Fibroblast of lung (primary cell): ENCODE measurements at regions not wholly inside any gene's neighbourhood (a gene's known extent, or its start where the extent isn't known, plus 50 kb on each side); places are given as distances from the start of the nearest gene placed in this dataset.

ENCODE experiments used
- DNase-seq, 2 donors: peaks; one replicate each; pipeline versions ENCODE4 v3.0.0 to v3.0.0-alpha.2; 2010; ENCODE audit warnings: low read depth in 2 of 2
- H2AFZ ChIP-seq: 2 replicates; pipeline ENCODE4 v1.5.1; 2012; ENCODE audit warnings: low read length, control low read depth, inconsistent platforms
- H3K27ac ChIP-seq: 2 replicates; pipeline ENCODE4 v1.5.1; 2011; ENCODE audit warnings: low read length, control low read depth; ENCODE audit not compliant: insufficient read depth
- H3K27me3 ChIP-seq: 2 replicates; pipeline ENCODE4 v1.5.1; 2011; ENCODE audit warnings: mild to moderate bottlenecking, low read length; ENCODE audit not compliant: control insufficient read depth, insufficient read depth
- H3K36me3 ChIP-seq: 2 replicates; pipeline ENCODE4 v1.5.1; 2011; ENCODE audit warnings: low read length; ENCODE audit not compliant: control insufficient read depth, insufficient read depth
- H3K4me1 ChIP-seq: 2 replicates; pipeline ENCODE4 v1.5.1; 2011; ENCODE audit warnings: low read length; ENCODE audit not compliant: control insufficient read depth, insufficient read depth; ENCODE audit errors: extremely low read depth
- H3K4me2 ChIP-seq: 2 replicates; pipeline ENCODE4 v1.5.1; 2011; ENCODE audit warnings: low read length, control low read depth; ENCODE audit not compliant: insufficient read depth; ENCODE audit errors: extremely low read depth
- H3K4me3 ChIP-seq, 4 experiments: fragments of 200-600 bp in 1 of 4; sonication (generic) in 1 of 4; replicated peaks in 1 of 4; 2 replicates each; pipeline ENCODE4 v1.5.1; 2011 to 2016; ENCODE audit warnings: low read length in 4 of 4, low read depth in 3 of 4, mild to moderate bottlenecking in 3 of 4, control low read depth in 2 of 4, inconsistent platforms in 1 of 4, mixed read lengths in 1 of 4; ENCODE audit not compliant: insufficient read depth in 1 of 4; ENCODE audit errors: control extremely low read depth in 1 of 4
- H3K79me2 ChIP-seq: 2 replicates; pipeline ENCODE4 v1.5.1; 2012; ENCODE audit warnings: mild to moderate bottlenecking, low read length, inconsistent platforms; ENCODE audit not compliant: control insufficient read depth, insufficient read depth
- H3K9ac ChIP-seq: 2 replicates; pipeline ENCODE4 v1.5.1; 2011; ENCODE audit warnings: mild to moderate bottlenecking, low read length, control low read depth; ENCODE audit not compliant: insufficient read depth
- H3K9me3 ChIP-seq: 2 replicates; pipeline ENCODE4 v1.5.1; 2012; ENCODE audit warnings: low read depth, low read length; ENCODE audit not compliant: control insufficient read depth, insufficient read depth
- H4K20me1 ChIP-seq: 2 replicates; pipeline ENCODE4 v1.5.1; 2011; ENCODE audit warnings: low read length; ENCODE audit not compliant: control insufficient read depth, insufficient read depth; ENCODE audit errors: extremely low read depth
- EZH2 ChIP-seq: IDR thresholded peaks from 2 replicates; pipeline ENCODE4 v1.5.1; 2012; ENCODE audit warnings: low read length, control low read depth, mild to moderate bottlenecking; ENCODE audit errors: missing control alignments
- TF ChIP-seq, protein P1 (sequence below), 2 donors: IDR thresholded peaks in 1 of 2; conservative IDR thresholded peaks in 1 of 2; 1 replicate in 1 of 2; 2 replicates in 1 of 2; pipeline ENCODE4 v1.5.1; 2011 to 2012; ENCODE audit warnings: low read length in 2 of 2, control low read depth in 1 of 2, inconsistent platforms in 1 of 2, low read depth in 1 of 2, mild to moderate bottlenecking in 1 of 2

DNA sequence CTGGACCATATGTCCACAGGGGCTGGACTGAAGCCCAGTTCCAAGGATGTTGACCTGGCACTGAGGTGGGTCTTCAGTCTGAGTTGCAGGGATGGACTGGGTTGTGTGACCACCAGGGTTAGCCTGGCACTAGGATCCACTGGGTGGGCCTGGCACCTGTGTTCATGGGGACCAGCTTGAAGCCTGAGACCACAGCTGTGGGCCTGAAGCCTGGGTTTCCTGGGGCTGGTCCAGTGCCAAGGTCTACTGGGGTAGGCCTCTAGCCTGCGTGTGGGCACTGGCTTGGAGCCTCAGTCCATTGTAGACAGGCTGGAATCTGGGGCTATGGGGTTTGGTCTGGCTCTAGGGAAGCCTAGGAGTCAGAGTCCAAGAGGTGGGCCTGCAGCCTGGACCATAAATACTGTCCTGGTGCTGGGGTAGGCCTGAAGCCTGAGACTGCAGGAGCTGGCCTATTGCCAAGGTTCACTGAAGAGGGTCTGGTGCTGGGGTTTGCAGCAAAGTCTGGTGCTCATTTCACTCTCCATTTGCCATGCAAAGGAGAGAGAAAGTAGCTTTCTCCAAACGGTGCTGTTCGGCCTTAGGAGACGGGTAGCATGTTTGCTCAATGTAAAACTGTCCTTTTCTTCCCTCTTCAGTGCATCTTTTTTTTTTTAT lies 51.2 kb upstream of the TBC1D5 start:
- Histone ChIP-seq H3K27ac (no peak overlapping the region), H3K9me3 (no peaks in the 10 kb centered on the region), H3K4me1 (no peaks in the 10 kb centered on the region), H3K36me3 (no peaks in the 10 kb centered on the region), H3K9ac (no peak overlapping the region), H3K79me2 (no peaks in the 10 kb centered on the region), H4K20me1 (no peaks in the 10 kb centered on the region), H3K4me2 (no peak overlapping the region), H2AFZ (no peak overlapping the region), H3K4me3 (no peak overlapping the region), H3K27me3 (no peaks in the 10 kb centered on the region)
- DNase-seq = no peak
- TF ChIP-seq EZH2 = no peak
- TF ChIP-seq, protein P1, sequence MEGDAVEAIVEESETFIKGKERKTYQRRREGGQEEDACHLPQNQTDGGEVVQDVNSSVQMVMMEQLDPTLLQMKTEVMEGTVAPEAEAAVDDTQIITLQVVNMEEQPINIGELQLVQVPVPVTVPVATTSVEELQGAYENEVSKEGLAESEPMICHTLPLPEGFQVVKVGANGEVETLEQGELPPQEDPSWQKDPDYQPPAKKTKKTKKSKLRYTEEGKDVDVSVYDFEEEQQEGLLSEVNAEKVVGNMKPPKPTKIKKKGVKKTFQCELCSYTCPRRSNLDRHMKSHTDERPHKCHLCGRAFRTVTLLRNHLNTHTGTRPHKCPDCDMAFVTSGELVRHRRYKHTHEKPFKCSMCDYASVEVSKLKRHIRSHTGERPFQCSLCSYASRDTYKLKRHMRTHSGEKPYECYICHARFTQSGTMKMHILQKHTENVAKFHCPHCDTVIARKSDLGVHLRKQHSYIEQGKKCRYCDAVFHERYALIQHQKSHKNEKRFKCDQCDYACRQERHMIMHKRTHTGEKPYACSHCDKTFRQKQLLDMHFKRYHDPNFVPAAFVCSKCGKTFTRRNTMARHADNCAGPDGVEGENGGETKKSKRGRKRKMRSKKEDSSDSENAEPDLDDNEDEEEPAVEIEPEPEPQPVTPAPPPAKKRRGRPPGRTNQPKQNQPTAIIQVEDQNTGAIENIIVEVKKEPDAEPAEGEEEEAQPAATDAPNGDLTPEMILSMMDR (conservative IDR thresholded peaks at IDR 0.05 in 1 of 2, IDR thresholded peaks at IDR 0.05 in 1 of 2; ENCODE audit: low read depth in 1 of 2, low read length in 2 of 2) = no peak
